ENCODE measurements at regions not wholly inside any gene's neighbourhood (a gene's known extent, or its start where the extent isn't known, plus 50 kb on each side); places are given as distances from the start of the nearest gene placed in this dataset.

GRCh38 chr2:189360861-189361260 is 80.4 kb upstream of the WDR75 start:
- no peak for FAIRE-seq
- Histone ChIP-seq H3K27me3 (ENCODE audit: control insufficient read depth, extremely low read depth, insufficient read depth, low read length) (no peaks in the 10 kb centered on the region), H4K20me1 (ENCODE audit: control insufficient read depth, extremely low read depth, insufficient read depth, low read length) (no peaks in the 10 kb centered on the region), H3K36me3 (ENCODE audit: control insufficient read depth in 2 of 2, extremely low read depth in 1 of 2, insufficient read depth in 2 of 2, low read length in 2 of 2) (no peaks in the 10 kb centered on the region), H3K27ac (ENCODE audit: control insufficient read depth, insufficient read depth, low read length) (no peak overlapping the region), H2AFZ (ENCODE audit: control insufficient read depth, low read length) (no peak overlapping the region), H3K4me3 (ENCODE audit: control insufficient read depth in 2 of 3, extremely low read depth in 1 of 3, insufficient read depth in 2 of 3, low read depth in 1 of 3, low read length in 3 of 3) (no peak overlapping the region), H3K9me1 (ENCODE audit: control insufficient read depth, extremely low read depth, insufficient read depth, low read length) (no peaks in the 10 kb centered on the region), H3K4me2 (ENCODE audit: control insufficient read depth, extremely low read depth, insufficient read depth, low read depth, low read length) (no peak overlapping the region), H3K9ac (ENCODE audit: control insufficient read depth, extremely low read depth, insufficient read depth, low read length) (no peak overlapping the region), H3K4me1 (ENCODE audit: control insufficient read depth, extremely low read depth, insufficient read depth, low read length) (peaks cover 8% of the 10 kb centered on the region), H3K79me2 (ENCODE audit: control insufficient read depth, insufficient read depth, low read length) (no peaks in the 10 kb centered on the region), H3K9me3 (ENCODE audit: control insufficient read depth, low read depth, low read length) (no peaks in the 10 kb centered on the region)
- TF ChIP-seq, protein P1, sequence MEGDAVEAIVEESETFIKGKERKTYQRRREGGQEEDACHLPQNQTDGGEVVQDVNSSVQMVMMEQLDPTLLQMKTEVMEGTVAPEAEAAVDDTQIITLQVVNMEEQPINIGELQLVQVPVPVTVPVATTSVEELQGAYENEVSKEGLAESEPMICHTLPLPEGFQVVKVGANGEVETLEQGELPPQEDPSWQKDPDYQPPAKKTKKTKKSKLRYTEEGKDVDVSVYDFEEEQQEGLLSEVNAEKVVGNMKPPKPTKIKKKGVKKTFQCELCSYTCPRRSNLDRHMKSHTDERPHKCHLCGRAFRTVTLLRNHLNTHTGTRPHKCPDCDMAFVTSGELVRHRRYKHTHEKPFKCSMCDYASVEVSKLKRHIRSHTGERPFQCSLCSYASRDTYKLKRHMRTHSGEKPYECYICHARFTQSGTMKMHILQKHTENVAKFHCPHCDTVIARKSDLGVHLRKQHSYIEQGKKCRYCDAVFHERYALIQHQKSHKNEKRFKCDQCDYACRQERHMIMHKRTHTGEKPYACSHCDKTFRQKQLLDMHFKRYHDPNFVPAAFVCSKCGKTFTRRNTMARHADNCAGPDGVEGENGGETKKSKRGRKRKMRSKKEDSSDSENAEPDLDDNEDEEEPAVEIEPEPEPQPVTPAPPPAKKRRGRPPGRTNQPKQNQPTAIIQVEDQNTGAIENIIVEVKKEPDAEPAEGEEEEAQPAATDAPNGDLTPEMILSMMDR (optimal IDR thresholded peaks at IDR 0.05 in 1 of 3, IDR thresholded peaks at IDR 0.05 in 1 of 3, conservative IDR thresholded peaks at IDR 0.05 in 1 of 3; ENCODE audit: extremely low read depth in 1 of 3, insufficient read depth in 2 of 3, low read length in 3 of 3): no peak
- TF ChIP-seq EZH2 (IDR thresholded peaks at IDR 0.05; ENCODE audit: low read length): no peak
- no peak for DNase-seq (ENCODE audit: low read depth, low spot score)
- dilution Hi-C loops (cut with MboI; ENCODE audit: extremely low pct_ligation_motif_present, low sequenced_read_pairs): no loop called here

DNA sequence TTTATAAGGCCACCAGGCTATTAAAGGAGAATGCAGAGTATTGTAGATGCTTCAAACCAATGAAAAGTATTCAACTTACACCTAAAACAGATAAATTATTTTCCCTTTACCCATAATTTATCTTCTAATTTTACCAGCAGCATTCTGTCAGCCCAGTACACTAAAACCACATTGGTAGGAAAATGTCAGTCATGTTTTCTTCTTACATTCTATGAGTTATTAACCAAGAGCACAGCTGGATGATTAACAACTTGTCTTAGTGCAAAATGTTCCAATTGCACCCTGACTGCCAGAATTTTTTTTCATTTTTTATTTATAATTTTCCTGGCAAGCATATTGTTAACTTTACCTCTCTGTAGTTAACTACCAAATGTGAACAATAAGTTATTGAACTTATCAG is 79.0 kb upstream of the WDR75 start:
- DNase-seq (ENCODE audit: low read depth, low spot score) (no peak), FAIRE-seq (no peak)

More for the DNA sequence above, 79.0 kb upstream of the WDR75 start:
- Histone ChIP-seq H3K27me3 (ENCODE audit: control insufficient read depth, extremely low read depth, insufficient read depth, low read length) (no peaks in the 10 kb centered on the region), H4K20me1 (ENCODE audit: control insufficient read depth, extremely low read depth, insufficient read depth, low read length) (no peaks in the 10 kb centered on the region), H3K9me1 (ENCODE audit: control insufficient read depth, extremely low read depth, insufficient read depth, low read length) (no peaks in the 10 kb centered on the region), H3K79me2 (ENCODE audit: control insufficient read depth, insufficient read depth, low read length) (no peaks in the 10 kb centered on the region), H2AFZ (ENCODE audit: control insufficient read depth, low read length) (no peak overlapping the region), H3K4me2 (ENCODE audit: control insufficient read depth, extremely low read depth, insufficient read depth, low read depth, low read length) (no peak overlapping the region), H3K4me3 (ENCODE audit: control insufficient read depth in 2 of 3, extremely low read depth in 1 of 3, insufficient read depth in 2 of 3, low read depth in 1 of 3, low read length in 3 of 3) (no peak overlapping the region), H3K36me3 (ENCODE audit: control insufficient read depth in 2 of 2, extremely low read depth in 1 of 2, insufficient read depth in 2 of 2, low read length in 2 of 2) (no peaks in the 10 kb centered on the region), H3K9me3 (ENCODE audit: control insufficient read depth, low read depth, low read length) (no peaks in the 10 kb centered on the region), H3K27ac (ENCODE audit: control insufficient read depth, insufficient read depth, low read length) (no peak overlapping the region), H3K4me1 (ENCODE audit: control insufficient read depth, extremely low read depth, insufficient read depth, low read length) (peaks cover 8% of the 10 kb centered on the region), H3K9ac (ENCODE audit: control insufficient read depth, extremely low read depth, insufficient read depth, low read length) (no peak overlapping the region)
- TF ChIP-seq, protein P1 (optimal IDR thresholded peaks at IDR 0.05 in 1 of 3, IDR thresholded peaks at IDR 0.05 in 1 of 3, conservative IDR thresholded peaks at IDR 0.05 in 1 of 3; ENCODE audit: extremely low read depth in 1 of 3, insufficient read depth in 2 of 3, low read length in 3 of 3): no peak
- TF ChIP-seq EZH2 (IDR thresholded peaks at IDR 0.05; ENCODE audit: low read length): no peak
- dilution Hi-C loops (cut with MboI; ENCODE audit: extremely low pct_ligation_motif_present, low sequenced_read_pairs): no loop called here

All from keratinocyte (primary cell).